HCT116 (cell line): ENCODE measurements at regions not wholly inside any gene's neighbourhood (a gene's known extent, or its start where the extent isn't known, plus 50 kb on each side); places are given as distances from the start of the nearest gene placed in this dataset.

ENCODE experiments used
- ATAC-seq: fragments of 200-7000 bp; cut with Tn5 transposase; 2 replicates; pipeline ENCODE4 v1.9.1; 2020; ENCODE audit warnings: mild to moderate bottlenecking, moderate library complexity
- BruUV-seq: library from RNA; stranded (reverse); fragments of 400-500 nt; replicated peaks from 2 replicates; lab custom pipeline; 2021; lab: Mats Ljungman, UMichigan
- CTCF ChIA-PET: fragments of 300-600 bp; sonication (Branson Sonifier 250); formaldehyde crosslinking; loops from one replicate; lab custom pipeline; 2021; ENCODE audit warnings: antibody characterized with exemption; lab: Charles Lee
- POLR2A ChIA-PET: fragments of 300-600, 350-600 bp; sonication (Branson Sonifier 250); formaldehyde crosslinking; loops from one replicate; lab custom pipeline; 2021; ENCODE audit warnings: antibody characterized with exemption; lab: Charles Lee
- RAD21 ChIA-PET, 2 experiments: fragments of 300-600 bp; sonication (Branson Sonifier 250); formaldehyde crosslinking; loops; one replicate each; lab custom pipeline; 2023; ENCODE audit warnings: low total read pairs in 2 of 2; ENCODE audit not compliant: uncharacterized antibody in 2 of 2, unreplicated experiment in 2 of 2, low non-redundant PET in 1 of 2; lab: Charles Lee
- DNase-seq: peaks from one replicate; pipeline ENCODE4 v3.0.0-alpha.2; 2010; ENCODE audit warnings: low read depth, low spot score
- H2AFZ ChIP-seq: fragments of 200-600 bp; shearing (Covaris generic), sonication (generic); 2 replicates; pipeline ENCODE4 v1.6.1; 2017; ENCODE audit warnings: low read depth, mixed run types, mixed read lengths, antibody characterized with exemption, low read length; ENCODE audit not compliant: poor library complexity, severe bottlenecking
- H3K27ac ChIP-seq: 2 replicates; pipeline ENCODE4 v1.5.1; 2012; ENCODE audit warnings: low read depth, low read length
- H3K27me3 ChIP-seq: fragments of 200-600 bp; sonication (generic); 2 replicates; pipeline ENCODE4 v1.6.1; 2016; ENCODE audit warnings: mixed run types, low read length, mixed read lengths; ENCODE audit not compliant: insufficient read depth
- H3K36me3 ChIP-seq, 2 experiments: fragments of 200-500 bp in 1 of 2; fragments of 200-600 bp in 1 of 2; sonication (Bioruptor generic) in 1 of 2; sonication (generic) in 1 of 2; 2 replicates each; pipeline versions ENCODE4 v1.5.1 to v1.6.1; 2014 to 2016; ENCODE audit warnings: low read length in 2 of 2, inconsistent platforms in 1 of 2, mixed read lengths in 1 of 2, mixed run types in 1 of 2; ENCODE audit not compliant: insufficient read depth in 2 of 2, control insufficient read depth in 1 of 2
- H3K4me1 ChIP-seq, 2 experiments: fragments of 200-600 bp in 1 of 2; sonication (generic) in 1 of 2; 2 replicates each; pipeline versions ENCODE4 v1.5.1 to v1.6.1; 2012 to 2017; ENCODE audit warnings: low read length in 2 of 2, inconsistent platforms in 1 of 2, mild to moderate bottlenecking in 1 of 2, mixed read lengths in 1 of 2, mixed run types in 1 of 2, moderate library complexity in 1 of 2; ENCODE audit not compliant: insufficient read depth in 2 of 2, control insufficient read depth in 1 of 2
- H3K4me2 ChIP-seq: fragments of 200-600 bp; sonication (generic); 2 replicates; pipeline ENCODE4 v1.6.1; 2017; ENCODE audit warnings: mixed run types, low read length, mixed read lengths
- H3K4me3 ChIP-seq, 2 experiments: fragments of 200-600 bp in 1 of 2; sonication (generic) in 1 of 2; replicated peaks in 1 of 2; 2 replicates each; pipeline ENCODE4 v1.5.1; 2011 to 2016; ENCODE audit warnings: low read length in 2 of 2, control low read depth in 1 of 2, low read depth in 1 of 2, mild to moderate bottlenecking in 1 of 2, mixed read lengths in 1 of 2, mixed run types in 1 of 2
- H3K79me2 ChIP-seq: fragments of 200-600 bp; sonication (generic); 2 replicates; pipeline ENCODE4 v1.6.1; 2017; ENCODE audit warnings: mild to moderate bottlenecking, mixed run types, low read length, moderate library complexity, mixed read lengths; ENCODE audit not compliant: insufficient read depth
- H3K9ac ChIP-seq: fragments of 200-600 bp; sonication (generic); 2 replicates; pipeline ENCODE4 v1.6.1; 2016; ENCODE audit warnings: low read length, mixed read lengths
- H3K9me2 ChIP-seq: fragments of 200-600 bp; sonication (generic), shearing (Covaris generic); 2 replicates; pipeline ENCODE4 v1.6.1; 2017; ENCODE audit warnings: mixed run types, mild to moderate bottlenecking, moderate library complexity; ENCODE audit not compliant: insufficient read depth
- H3K9me3 ChIP-seq, 2 experiments: fragments of 200-500 bp in 1 of 2; fragments of 200-600 bp in 1 of 2; sonication (Bioruptor generic) in 1 of 2; sonication (generic) in 1 of 2; 2 replicates each; pipeline ENCODE4 v1.6.1; 2014 to 2017; ENCODE audit warnings: low read length in 2 of 2, mixed read lengths in 2 of 2, inconsistent platforms in 1 of 2, low read depth in 1 of 2, mild to moderate bottlenecking in 1 of 2, mixed run types in 1 of 2, moderate library complexity in 1 of 2; ENCODE audit not compliant: control insufficient read depth in 1 of 2, insufficient read depth in 1 of 2
- H4K20me1 ChIP-seq: fragments of 200-600 bp; sonication (generic), shearing (Covaris generic); 2 replicates; pipeline ENCODE4 v1.6.1; 2017; ENCODE audit warnings: mixed run types, mild to moderate bottlenecking, moderate library complexity; ENCODE audit not compliant: insufficient read depth
- CBX3 ChIP-seq: IDR thresholded peaks from 2 replicates; pipeline ENCODE4 v1.6.1; 2012; ENCODE audit warnings: low read depth
- EGR1 ChIP-seq: IDR thresholded peaks from 2 replicates; pipeline ENCODE4 v1.6.1; 2012; ENCODE audit warnings: low read depth
- ELF1 ChIP-seq: IDR thresholded peaks from 2 replicates; pipeline ENCODE4 v1.6.1; 2012; ENCODE audit warnings: low read depth, borderline replicate concordance
- EZH2phosphoT487 ChIP-seq: fragments of 200-600 bp; IDR thresholded peaks from 2 replicates; pipeline ENCODE4 v1.6.1; 2018; ENCODE audit warnings: antibody characterized with exemption, borderline replicate concordance
- JUND ChIP-seq: IDR thresholded peaks from 2 replicates; pipeline ENCODE4 v1.6.1; 2012
- POLR2AphosphoS5 ChIP-seq: IDR thresholded peaks from 2 replicates; pipeline ENCODE4 v1.6.1; 2011; ENCODE audit warnings: mild to moderate bottlenecking, low read depth, low read length, moderate library complexity
- RAD21 ChIP-seq: IDR thresholded peaks from 2 replicates; pipeline ENCODE4 v1.6.1; 2012; ENCODE audit warnings: low read depth, mild to moderate bottlenecking
- SP1 ChIP-seq: IDR thresholded peaks from 2 replicates; pipeline ENCODE4 v1.6.1; 2012; ENCODE audit warnings: low read depth
- TCF7L2 ChIP-seq: IDR thresholded peaks from 2 replicates; pipeline ENCODE4 v1.7.0; 2011; ENCODE audit warnings: borderline replicate concordance, inconsistent platforms; ENCODE audit not compliant: insufficient read depth, insufficient read length; ENCODE audit errors: extremely low read depth
- intact Hi-C: fragments of 100-400 bp; cut with micrococcal nuclease; formaldehyde crosslinking; loops from 2 replicates; pipeline ENCODE4 v1.10.0; 2022
- TF ChIP-seq, protein P1 (sequence below): IDR thresholded peaks from 2 replicates; pipeline ENCODE4 v1.6.1; 2011; ENCODE audit warnings: mild to moderate bottlenecking, low read length, moderate library complexity; ENCODE audit not compliant: insufficient replicate concordance; ENCODE audit errors: extremely low read depth

DNA sequence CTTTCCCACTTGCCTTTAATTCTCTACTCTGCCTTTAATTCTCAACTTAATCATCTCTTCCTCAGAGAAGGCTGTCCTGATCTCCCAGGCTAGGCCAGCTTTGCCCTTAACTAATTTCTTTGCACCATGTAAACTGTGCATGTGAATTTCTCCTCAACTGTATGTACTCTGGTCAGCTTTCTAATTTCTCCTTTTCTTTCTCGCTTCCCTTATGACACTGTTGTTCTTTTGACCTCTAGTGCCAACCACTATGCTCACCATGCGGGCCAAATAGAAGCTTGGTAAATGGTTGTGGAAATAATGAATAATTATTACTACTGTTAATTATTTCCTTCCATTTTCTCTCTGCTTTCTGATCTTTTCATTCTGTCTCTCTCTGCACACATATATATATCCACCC, 269.0 kb upstream of the CRBN start (continued):
- TF ChIP-seq, protein P1, sequence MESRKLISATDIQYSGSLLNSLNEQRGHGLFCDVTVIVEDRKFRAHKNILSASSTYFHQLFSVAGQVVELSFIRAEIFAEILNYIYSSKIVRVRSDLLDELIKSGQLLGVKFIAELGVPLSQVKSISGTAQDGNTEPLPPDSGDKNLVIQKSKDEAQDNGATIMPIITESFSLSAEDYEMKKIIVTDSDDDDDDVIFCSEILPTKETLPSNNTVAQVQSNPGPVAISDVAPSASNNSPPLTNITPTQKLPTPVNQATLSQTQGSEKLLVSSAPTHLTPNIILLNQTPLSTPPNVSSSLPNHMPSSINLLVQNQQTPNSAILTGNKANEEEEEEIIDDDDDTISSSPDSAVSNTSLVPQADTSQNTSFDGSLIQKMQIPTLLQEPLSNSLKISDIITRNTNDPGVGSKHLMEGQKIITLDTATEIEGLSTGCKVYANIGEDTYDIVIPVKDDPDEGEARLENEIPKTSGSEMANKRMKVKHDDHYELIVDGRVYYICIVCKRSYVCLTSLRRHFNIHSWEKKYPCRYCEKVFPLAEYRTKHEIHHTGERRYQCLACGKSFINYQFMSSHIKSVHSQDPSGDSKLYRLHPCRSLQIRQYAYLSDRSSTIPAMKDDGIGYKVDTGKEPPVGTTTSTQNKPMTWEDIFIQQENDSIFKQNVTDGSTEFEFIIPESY = no peak
- TF ChIP-seq CBX3 (no peak), SP1 (no peak), POLR2AphosphoS5 (no peak), ELF1 (no peak), RAD21 (no peak), TCF7L2 (no peak)

DNA sequence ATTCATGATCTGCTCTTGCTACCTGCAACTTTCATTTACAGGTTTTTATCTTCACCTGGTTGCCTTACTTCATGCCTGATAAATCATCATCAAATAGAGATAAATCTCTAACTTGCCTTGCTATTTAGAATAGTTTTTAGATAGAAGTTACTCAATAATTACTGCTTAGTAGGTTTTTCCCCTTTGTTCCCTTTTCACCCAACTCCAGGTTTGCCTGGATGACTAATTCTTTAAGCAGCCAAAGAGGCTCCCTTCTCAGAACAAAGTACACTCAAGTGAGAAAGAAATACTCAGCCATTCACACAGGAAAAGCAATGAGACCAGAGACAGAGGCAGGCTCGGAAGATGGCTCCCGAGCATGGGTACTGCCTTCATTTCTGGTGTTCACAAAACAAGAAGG, 268.1 kb upstream of the CRBN start:
- Histone ChIP-seq H3K4me3 (no peak overlapping the region), H3K27me3 (no peaks in the 10 kb centered on the region), H3K9me2 (no peaks in the 10 kb centered on the region), H3K27ac (no peak overlapping the region), H4K20me1 (no peaks in the 10 kb centered on the region), H3K9me3 (peaks cover 4 to 8% of the 10 kb centered on the region in 2 experiments; a peak in 2 of 4 replicates), H2AFZ (no peak overlapping the region), H3K4me2 (no peak overlapping the region), H3K9ac (no peak overlapping the region), H3K36me3 (no peaks in the 10 kb centered on the region), H3K4me1 (no peaks in the 10 kb centered on the region; a peak in 1 of 4 replicates), H3K79me2 (no peaks in the 10 kb centered on the region)
- POLR2A ChIA-PET = no interaction called here
- RAD21 ChIA-PET = no interaction called here
- no TSS peak for BruUV-seq
- DNase-seq = no peak
- TF ChIP-seq CBX3 (no peak), JUND (no peak), RAD21 (no peak), EGR1 (no peak), EZH2phosphoT487 (no peak)
- no peak for ATAC-seq
- CTCF ChIA-PET = no interaction called here
- intact Hi-C loops = no loop called here
